ENCODE measurements at regions not wholly inside any gene's neighbourhood (a gene's known extent, or its start where the extent isn't known, plus 50 kb on each side); places are given as distances from the start of the nearest gene placed in this dataset.
A peak's percentile ranks its signal among the peaks of the same experiment; 100 is the strongest.

DNA sequence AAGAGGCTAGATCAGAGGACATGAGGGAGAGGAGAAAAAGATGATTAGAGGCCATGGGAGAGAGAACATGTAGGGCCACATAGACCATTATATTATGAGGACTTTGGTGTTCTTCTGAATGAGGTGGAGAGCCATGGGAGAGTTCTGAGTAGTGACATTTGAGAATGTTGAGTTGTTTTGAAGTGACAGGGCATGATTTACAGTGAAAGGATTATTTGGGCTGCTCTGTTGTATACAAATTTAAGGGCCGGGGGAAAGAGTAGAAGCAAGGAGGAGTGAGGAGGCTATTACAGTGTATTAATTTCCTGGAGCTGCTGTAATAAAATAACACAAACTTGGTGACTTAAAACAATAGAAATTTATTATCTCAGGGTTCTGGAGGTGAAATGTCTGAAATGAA, 102.5 kb upstream of the RGS4 start:
- no peak for DNase-seq (ENCODE audit: low read depth in 2 of 2)

DNA sequence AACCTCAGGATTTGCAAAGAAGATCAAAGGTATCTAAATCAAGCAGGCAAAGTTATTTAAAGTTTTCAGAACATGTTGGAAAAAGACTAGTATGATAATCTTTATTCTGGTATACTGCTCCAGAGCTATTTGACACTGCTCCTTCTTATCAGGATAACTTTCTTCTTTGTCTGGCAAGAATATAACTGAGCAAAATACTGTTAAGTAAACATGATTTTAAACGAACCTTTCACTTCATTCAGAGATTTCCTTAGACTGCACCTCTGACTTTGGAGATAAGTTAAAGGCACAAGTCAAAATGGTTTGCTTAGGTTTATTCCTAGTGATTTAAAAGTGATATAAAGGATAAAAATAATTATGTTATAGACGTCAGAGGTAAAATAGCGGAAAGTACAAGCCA, 103.9 kb upstream of the CCDC190 start:
- DNase-seq (ENCODE audit: low read depth in 2 of 2): no peak

DNA sequence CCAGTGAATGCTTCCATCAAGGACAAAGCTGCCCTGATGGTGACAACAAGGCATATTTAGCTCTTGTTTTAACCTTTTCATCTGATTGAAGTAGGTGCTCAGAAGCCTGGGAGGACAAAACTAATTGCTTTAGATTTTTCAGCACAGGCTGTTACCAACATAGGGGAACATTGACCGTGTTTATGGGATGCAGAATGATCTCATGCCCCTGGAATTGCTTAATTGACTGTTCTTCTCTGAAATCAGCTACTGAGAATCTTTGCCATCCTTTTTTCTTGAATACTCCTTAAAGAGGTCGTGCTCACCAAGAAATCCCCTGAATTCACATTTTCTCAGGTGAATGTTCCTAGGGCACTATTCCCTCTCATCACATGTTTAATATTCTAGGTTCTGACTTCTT, 95.9 kb upstream of the CCDC190 start:
- DNase-seq (ENCODE audit: low read depth in 2 of 2): no peak

- no peak for DNase-seq (ENCODE audit: low read depth in 2 of 2)
Observed at GRCh38 chr1:162954824-162955223, 93.8 kb upstream of the CCDC190 start.

DNA sequence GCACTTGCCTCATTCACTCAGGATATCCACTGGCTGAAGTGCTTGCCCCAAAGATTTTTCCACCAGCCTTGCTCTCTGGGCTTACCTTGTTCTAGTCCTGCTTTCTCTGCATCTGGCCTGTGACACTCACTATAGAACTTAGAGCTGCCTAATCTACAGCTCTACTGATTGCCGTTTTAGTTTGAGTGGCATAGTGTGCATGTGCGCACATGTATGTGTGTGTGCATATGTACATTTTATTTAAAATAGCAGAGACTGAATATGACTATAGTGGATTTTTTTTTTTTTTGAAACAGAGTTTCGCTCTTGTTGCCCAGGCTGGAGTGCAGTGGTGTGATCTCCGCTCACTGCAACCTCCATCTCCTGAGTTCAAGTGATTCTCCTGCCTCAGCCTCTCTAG, 92.0 kb upstream of the CCDC190 start:
- DNase-seq (ENCODE audit: low read depth in 2 of 2): no peak

- no peak for DNase-seq (ENCODE audit: low read depth in 2 of 2)
Observed at GRCh38 chr1:162951553-162952315, 90.8 kb upstream of the CCDC190 start.

DNA sequence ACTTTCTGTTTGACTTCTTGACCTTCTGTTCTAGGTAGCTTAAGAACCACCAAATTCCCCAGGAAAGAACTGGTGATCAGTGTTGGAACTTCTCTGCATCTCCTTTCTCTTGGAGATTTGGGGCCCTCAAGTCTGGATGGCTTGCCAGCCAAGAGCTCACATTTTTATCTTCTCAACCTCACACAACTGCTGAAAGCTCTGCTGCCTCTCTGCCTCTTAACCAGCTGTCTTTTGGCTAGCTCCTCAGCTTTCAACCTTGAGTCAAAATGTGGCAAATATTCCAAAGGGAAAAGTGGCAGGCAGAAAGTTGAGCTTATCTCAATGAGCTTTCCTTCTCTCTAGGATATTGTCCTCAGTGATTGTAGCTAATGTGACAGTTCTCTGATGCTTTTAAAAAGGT, 89.2 kb upstream of the CCDC190 start:
- no peak for DNase-seq (ENCODE audit: low read depth in 2 of 2)

- no peak for DNase-seq (ENCODE audit: low read depth in 2 of 2)
Observed at GRCh38 chr1:162946701-162947100, 85.7 kb upstream of the CCDC190 start.

DNA sequence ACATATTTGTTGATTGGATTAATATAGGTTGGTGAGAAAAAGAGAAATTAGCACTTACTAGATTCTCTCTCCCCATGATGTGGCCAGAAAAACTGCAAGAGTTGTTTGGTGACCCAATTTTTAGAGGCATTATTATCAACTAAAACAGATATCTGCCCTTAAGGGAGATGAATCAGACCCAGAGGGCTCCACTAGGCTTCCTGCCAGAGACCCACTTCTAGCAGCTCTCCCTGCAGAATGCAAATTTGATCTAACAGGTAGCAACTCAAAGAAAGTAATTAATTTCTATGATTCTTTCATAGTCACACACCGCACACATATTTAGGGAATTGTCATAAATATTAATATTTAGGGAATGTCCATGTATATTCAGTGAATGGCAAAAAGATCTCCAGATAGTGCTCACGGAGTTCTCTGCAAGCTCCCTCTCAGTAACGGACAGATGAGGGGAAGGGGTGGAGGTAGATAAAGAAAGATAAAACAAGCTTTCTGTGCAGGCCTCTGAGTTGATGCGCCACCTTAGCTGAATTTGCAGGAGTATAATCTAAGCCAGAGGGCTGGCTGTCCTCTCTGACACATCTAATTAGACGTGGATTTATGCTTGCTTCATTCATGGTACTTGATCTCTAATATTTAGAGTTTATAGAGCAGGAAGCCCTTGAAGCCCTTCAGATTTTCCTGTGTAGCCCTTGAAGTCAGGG, 84.1 kb upstream of the CCDC190 start:
- DNase-seq (ENCODE audit: low read depth in 2 of 2): no peak

DNA sequence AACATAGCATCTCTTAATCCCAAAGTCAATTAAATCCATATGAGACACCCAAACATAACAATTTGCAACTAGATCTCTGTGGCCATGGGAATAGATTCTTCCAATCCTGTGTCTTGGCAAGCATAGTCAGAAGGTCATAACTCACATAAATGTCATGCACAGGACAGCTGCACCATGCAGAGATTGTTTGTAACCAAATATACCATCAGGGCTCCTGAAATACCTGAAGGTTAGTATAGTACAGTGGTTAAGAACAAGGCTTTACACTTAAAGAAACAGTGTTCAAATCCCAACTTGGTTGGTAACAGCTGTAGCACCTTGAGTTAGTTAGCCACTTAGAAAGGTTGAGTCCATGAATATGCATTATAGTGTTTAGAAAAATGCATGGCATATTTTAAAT, 82.6 kb upstream of the CCDC190 start:
- DNase-seq (ENCODE audit: low read depth in 2 of 2): peak; percentile 32 to 34

DNA sequence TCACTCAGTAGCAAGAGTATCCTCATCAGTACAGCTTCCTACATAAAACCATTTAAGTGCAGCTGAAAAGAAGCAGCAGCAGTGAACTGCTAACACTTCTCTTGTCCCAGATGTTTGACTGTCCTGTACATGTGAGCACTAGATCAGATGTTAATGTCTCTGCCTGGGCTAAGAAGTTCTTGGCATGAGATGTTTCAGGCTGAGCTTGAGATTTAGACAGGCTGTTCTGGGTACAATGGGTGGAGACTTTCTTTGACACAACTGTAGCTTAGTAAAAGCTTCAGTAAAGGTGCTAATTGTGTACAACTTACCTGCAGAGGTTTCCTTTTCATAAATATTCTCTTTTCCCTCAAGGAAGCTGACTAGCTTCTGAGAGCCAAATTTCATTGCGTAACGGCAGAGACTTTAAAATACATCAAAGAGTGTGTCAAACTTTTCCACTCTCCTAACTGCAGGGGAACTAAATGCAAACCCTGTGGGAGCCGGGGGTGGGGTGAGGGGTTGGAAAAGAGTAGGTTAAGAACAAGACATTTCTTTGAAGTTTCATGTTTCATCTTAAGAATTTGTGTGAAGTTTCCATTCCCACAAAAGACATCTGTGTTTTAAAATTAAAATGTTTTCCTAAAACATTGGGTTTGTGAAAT, 82.1 kb upstream of the CCDC190 start:
- DNase-seq (ENCODE audit: low read depth in 2 of 2): peak in 1 of 2 experiments; percentile 13

DNA sequence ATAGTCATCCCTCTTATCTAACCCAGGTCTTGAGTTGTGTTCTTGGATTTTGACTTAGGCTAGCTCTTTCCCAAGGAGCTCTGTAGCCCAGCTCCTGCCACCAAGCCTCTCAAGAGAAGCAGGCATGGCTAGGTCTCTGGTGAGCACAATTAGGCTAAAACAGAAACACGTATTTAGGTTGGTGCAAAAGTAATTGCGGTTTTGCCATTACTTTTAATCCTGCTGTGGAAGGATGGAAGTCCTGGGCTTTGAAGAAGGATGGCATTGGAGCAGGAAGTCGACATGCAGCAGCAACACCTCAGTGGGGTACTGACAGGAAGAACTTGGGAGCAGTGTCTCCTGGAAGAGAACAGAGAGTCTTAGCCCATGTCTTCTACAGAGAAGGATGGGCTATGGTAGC, 80.0 kb upstream of the CCDC190 start:
- DNase-seq (ENCODE audit: low read depth in 2 of 2): no peak

DNA sequence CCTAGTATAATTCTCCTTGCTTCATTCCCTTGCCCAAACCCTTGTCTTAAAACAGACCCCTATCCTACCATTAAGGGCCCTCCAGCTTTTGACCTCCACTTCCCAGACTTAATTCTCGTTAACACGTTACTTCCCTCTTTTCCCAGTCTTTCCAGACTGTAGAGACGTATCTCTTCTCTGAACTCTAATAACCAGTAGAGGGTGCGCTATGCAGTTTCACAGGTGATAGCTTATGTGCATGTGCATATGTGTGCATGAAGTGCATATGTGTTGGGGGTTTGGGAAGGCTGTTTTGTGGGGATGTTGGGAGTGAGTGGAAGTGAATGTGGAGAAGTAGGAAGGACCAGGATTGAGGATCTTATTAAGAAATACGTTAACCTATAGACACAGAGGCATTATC, 78.1 kb upstream of the CCDC190 start:
- DNase-seq (ENCODE audit: low read depth in 2 of 2): no peak

GRCh38 chr1:162937716-162938395, 76.9 kb upstream of the CCDC190 start:
- no peak for DNase-seq (ENCODE audit: low read depth in 2 of 2)

GRCh38 chr1:162930976-162931560, 70.1 kb upstream of the CCDC190 start:
- DNase-seq (ENCODE audit: low read depth in 2 of 2): no peak

DNA sequence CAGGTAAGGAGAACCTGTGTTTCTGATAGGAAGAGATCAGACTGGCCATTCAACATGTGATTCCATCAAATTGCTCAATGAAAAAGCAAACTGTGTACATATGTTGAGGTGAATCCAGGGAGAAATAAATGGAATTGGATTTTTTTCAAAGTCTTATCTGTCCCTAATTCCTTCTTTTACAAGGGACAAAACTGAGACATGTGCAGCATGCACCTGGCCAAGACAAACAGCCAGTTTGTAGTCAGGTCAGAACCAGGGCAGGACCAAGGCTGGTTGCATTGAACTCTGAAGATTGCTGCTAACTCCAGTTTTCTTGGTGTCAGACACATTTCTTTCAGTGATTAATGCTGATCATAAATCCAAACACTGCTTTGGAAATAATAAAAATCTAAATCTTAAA, 69.6 kb upstream of the CCDC190 start:
- DNase-seq (ENCODE audit: low read depth in 2 of 2): no peak

- DNase-seq (ENCODE audit: low read depth in 2 of 2): no peak
Observed at GRCh38 chr1:162929177-162929576, 68.2 kb upstream of the CCDC190 start.

GRCh38 chr1:162928141-162928540, 67.2 kb upstream of the CCDC190 start:
- no peak for DNase-seq (ENCODE audit: low read depth in 2 of 2)

GRCh38 chr1:162927421-162927820, 66.4 kb upstream of the CCDC190 start:
- DNase-seq (ENCODE audit: low read depth in 2 of 2): no peak

- no peak for DNase-seq (ENCODE audit: low read depth in 2 of 2)
Observed at GRCh38 chr1:162926906-162927305, 65.9 kb upstream of the CCDC190 start.

DNA sequence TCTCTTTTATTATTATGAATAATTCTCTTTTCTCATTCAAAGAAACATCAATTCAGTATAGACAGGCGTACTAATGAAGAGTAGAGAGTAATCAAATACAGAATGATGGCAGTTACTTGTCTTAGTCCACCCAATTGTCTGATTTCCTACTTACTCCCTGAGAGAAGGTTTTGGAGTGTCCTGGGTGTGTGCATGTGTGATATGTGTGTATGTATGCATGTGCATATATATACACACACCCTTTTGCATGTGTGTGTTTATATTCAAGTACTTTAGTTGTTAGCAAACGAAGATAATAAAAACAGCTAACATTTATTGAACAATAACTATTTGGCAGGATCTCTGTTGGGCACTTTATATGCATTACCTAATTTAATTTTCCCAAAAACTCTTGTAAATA, 63.2 kb upstream of the CCDC190 start:
- DNase-seq (ENCODE audit: low read depth in 2 of 2): no peak

GRCh38 chr1:162922201-162922600, 61.2 kb upstream of the CCDC190 start:
- DNase-seq (ENCODE audit: low read depth in 2 of 2): no peak
